ENCODE measurements at regions not wholly inside any gene's neighbourhood (a gene's known extent, or its start where the extent isn't known, plus 50 kb on each side); places are given as distances from the start of the nearest gene placed in this dataset.

GRCh38 chr2:65716698-65717097 lies 284.3 kb upstream of the SPRED2 start:
- DNase-seq (no peak), ATAC-seq (ENCODE audit: low read depth) (no peak)
- no peaks in the 10 kb centered on the region for H3K9me1 ChIP-seq (ENCODE audit: insufficient read depth, low read length)
- no peak overlapping the region for H3K23ac ChIP-seq (ENCODE audit: low read depth, low read length)
- peaks cover 25% of the 10 kb centered on the region for H3K27me3 ChIP-seq (ENCODE audit: control insufficient read depth, insufficient read depth, low read length)
- no CpG with 5 or more reads among the region's 1 CpG for WGBS, 2 experiments (ENCODE audit: extremely low coverage in 2 of 2, insufficient read length in 1 of 2)
- no peak overlapping the region for H4K5ac ChIP-seq (ENCODE audit: low read depth, low read length)
- no peak overlapping the region for H3K4ac ChIP-seq (ENCODE audit: low read depth, low read length)
- ChIA-PET POLR2A (ENCODE audit: unreplicated experiment) (no interaction called here), CTCF (interaction anchor here (0.7 kb wide), 1 partner anchor 1995 kb away, joined by 3 read pairs; no protein-coding TSS in a partner anchor)
- no peaks in the 10 kb centered on the region for H3K79me1 ChIP-seq (ENCODE audit: low read depth in 1 of 2, low read length in 2 of 2)
- no peak overlapping the region for H2BK15ac ChIP-seq (ENCODE audit: low read depth, low read length)
- no peak overlapping the region for H3K4me3 ChIP-seq (ENCODE audit: insufficient read depth, low read depth, low read length)
- no peak overlapping the region for H3K9ac ChIP-seq (ENCODE audit: low read depth, low read length)
- no peak overlapping the region for H2AFZ ChIP-seq (replicated peaks; ENCODE audit: low read length, poor library complexity)
- H3K36me3 ChIP-seq (ENCODE audit: control insufficient read depth, insufficient read depth, low read length): no peaks in the 10 kb centered on the region
- H4K8ac ChIP-seq (ENCODE audit: low read depth in 2 of 2, low read length in 2 of 2): no peak overlapping the region
- no peak overlapping the region for H4K91ac ChIP-seq (ENCODE audit: insufficient read depth, low read depth, low read length)
- no TSS peak for BruUV-seq (replicated peaks)
- H3K27ac ChIP-seq (ENCODE audit: insufficient read depth, low read length): no peak overlapping the region
- no peaks in the 10 kb centered on the region for H3K9me3 ChIP-seq (ENCODE audit: control insufficient read depth, insufficient read depth, low read length)
- no peak overlapping the region for H3K14ac ChIP-seq (replicated peaks; ENCODE audit: low read depth, low read length)
- no peak overlapping the region for H3K56ac ChIP-seq (ENCODE audit: extremely low read depth, insufficient read depth, low read length)
- H2BK120ac ChIP-seq (ENCODE audit: low read depth, low read length): no peak overlapping the region
- H2BK5ac ChIP-seq (ENCODE audit: low read depth, low read length, poor library complexity, severe bottlenecking): no peak overlapping the region
- no peak overlapping the region for H3K4me2 ChIP-seq (ENCODE audit: low read depth, low read length)
- TF ChIP-seq CEBPB (IDR thresholded peaks at IDR 0.05; ENCODE audit: low read depth, low read length) (no peak), RAD21 (IDR thresholded peaks at IDR 0.05; ENCODE audit: low read length) (no peak), SMC3 (IDR thresholded peaks at IDR 0.05; ENCODE audit: low read depth, low read length) (no peak), MXI1 (IDR thresholded peaks at IDR 0.05; ENCODE audit: borderline replicate concordance, low read depth, low read length) (no peak), CTCF (conservative IDR thresholded peaks at IDR 0.05; ENCODE audit: low read depth, low read length) (no peak), RFX5 (IDR thresholded peaks at IDR 0.05; ENCODE audit: low read depth, low read length) (no peak), USF2 (IDR thresholded peaks at IDR 0.05; ENCODE audit: low read depth, low read length) (no peak), BHLHE40 (IDR thresholded peaks at IDR 0.05; ENCODE audit: low read depth, low read length) (no peak), NFE2L2 (IDR thresholded peaks at IDR 0.05; ENCODE audit: low read depth, low read length) (no peak), MAZ (IDR thresholded peaks at IDR 0.05; ENCODE audit: borderline replicate concordance, low read depth, low read length) (no peak)
- in situ Hi-C loops (cut with MboI; ENCODE audit: low sequenced_read_pairs) (no loop called here), intact Hi-C loops (cut with micrococcal nuclease) (no loop called here), dilution Hi-C loops (cut with HindIII; ENCODE audit: low sequenced_read_pairs, unreplicated experiment) (no loop called here)
- H4K20me1 ChIP-seq (ENCODE audit: insufficient read depth, low read length): no peaks in the 10 kb centered on the region
- H2AK5ac ChIP-seq (ENCODE audit: low read depth, low read length): no peak overlapping the region
- no peak overlapping the region for H2AK9ac ChIP-seq (replicated peaks; ENCODE audit: low read depth, low read length, poor library complexity)
- H3K4me1 ChIP-seq (ENCODE audit: control insufficient read depth, insufficient read depth, low read length): no peaks in the 10 kb centered on the region
- no peak overlapping the region for H3K18ac ChIP-seq (ENCODE audit: low read depth, low read length)
- no peak overlapping the region for H2BK20ac ChIP-seq (ENCODE audit: low read depth, low read length)

All from IMR-90 (cell line).